GM19324 (cell line): ENCODE measurements at regions not wholly inside any gene's neighbourhood (a gene's known extent, or its start where the extent isn't known, plus 50 kb on each side); places are given as distances from the start of the nearest gene placed in this dataset.

Experiments used
- ATAC-seq: cut with Tn5 transposase; IDR thresholded peaks from one replicate; pipeline ENCODE4 v1.9.1; 2021; ENCODE audit warnings: mild to moderate bottlenecking, moderate library complexity; ENCODE audit not compliant: unreplicated experiment, low FRiP score

DNA sequence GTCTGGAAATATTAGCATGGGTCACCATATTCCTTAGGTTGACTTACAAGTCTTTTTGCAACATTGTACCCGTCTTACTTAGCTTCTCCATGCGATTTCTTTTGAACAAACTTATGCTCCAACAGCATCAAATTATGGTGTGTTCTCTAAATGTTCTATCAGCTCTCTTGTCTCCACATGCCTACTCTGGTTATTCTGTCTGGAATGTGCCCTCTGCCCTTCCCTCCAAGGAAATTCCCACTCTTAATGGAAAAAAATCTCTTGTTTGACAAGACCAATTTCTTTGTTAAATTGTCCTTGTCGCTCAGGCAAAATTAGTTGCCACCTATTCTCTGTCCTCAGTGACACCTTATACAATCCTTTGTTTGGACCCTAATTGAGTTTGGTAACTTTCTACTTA is 522.8 kb upstream of the LUZP2 start:
- no peak for ATAC-seq

DNA sequence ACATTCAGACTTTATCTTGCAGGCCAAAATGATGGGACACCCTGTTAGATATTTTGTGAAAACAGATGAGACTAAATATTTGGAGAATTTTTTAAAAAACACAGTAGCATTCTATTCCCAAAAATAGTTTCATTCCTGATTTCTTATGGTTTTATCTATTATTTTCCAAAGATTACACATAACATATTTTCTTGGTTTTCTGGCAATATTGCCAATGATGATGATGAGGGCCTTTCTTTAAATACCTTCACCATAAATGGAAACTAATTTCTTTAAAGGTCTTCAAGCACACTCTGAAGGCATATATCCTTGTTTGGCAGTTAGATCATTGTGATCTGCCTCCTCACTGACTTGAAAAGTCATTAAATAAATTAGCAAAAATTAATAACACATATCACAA is 522.3 kb upstream of the LUZP2 start:
- no peak for ATAC-seq

DNA sequence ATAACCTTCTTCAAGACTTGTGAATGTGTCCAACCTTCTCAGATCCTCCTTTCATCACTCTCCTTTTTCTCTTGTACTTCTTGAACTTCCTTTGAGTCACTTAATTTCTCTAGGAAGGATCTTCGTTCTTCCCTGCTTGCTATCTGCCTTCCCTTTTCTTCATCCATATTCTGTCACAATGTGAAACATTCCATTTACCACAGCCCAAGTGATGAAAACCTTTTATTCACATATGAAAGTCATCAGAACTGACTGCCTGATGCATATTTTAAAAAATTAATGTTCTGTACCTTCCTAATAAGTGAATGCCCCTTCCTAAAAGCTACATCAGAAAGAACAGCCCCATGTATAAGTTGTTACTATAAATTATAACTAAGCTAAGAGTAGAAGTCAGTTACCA is 520.4 kb upstream of the LUZP2 start:
- ATAC-seq: no peak

DNA sequence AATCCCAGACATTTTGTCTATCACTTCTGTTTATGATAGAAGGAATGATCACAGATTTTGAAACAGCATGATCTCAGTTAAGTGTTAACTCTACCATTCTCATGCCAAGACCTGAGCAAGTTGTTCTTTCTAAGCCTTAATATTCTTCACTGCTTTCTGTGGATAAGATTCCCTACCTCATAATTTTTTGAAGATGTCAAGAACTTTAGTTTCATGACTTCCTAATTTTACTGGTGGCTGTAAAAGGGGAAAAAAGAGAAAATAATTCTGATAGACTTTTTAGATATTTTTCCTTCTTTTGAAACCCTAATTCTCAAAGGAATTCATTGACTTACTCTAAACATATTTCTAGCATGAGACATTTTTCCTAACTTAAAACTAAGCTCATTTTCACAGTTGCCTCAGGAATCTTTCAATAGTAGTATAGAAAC is 520.0 kb upstream of the LUZP2 start:
- no peak for ATAC-seq

DNA sequence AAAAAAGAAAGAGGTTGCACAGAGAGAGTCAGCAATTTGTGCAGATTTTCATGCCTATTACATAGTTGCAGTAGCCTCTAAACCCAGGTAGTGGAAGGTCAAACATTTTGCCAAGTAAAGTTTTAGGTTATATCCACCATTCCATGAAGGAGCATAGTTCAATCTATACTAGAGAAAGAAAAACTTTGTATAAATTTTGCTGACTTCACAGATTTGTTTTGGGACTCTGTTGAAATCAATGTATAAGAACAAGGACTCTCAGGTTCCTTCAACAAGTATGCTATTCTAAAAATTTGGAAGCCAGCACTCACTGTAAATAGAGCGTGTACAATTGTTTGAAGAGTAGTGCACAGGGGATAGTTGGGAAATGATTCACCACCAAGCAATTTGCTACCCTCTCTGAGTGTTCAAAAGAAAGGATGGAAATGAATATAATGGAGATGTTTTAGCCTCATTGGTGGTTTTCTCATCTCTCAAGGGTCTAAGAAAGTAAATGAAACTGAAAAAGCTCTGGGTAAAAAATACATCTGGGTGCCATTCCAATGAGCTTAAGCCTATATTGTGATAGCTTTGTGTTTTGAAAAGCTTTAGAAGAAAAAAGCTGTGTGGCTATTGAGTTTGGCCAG is 508.4 kb upstream of the LUZP2 start:
- no peak for ATAC-seq

DNA sequence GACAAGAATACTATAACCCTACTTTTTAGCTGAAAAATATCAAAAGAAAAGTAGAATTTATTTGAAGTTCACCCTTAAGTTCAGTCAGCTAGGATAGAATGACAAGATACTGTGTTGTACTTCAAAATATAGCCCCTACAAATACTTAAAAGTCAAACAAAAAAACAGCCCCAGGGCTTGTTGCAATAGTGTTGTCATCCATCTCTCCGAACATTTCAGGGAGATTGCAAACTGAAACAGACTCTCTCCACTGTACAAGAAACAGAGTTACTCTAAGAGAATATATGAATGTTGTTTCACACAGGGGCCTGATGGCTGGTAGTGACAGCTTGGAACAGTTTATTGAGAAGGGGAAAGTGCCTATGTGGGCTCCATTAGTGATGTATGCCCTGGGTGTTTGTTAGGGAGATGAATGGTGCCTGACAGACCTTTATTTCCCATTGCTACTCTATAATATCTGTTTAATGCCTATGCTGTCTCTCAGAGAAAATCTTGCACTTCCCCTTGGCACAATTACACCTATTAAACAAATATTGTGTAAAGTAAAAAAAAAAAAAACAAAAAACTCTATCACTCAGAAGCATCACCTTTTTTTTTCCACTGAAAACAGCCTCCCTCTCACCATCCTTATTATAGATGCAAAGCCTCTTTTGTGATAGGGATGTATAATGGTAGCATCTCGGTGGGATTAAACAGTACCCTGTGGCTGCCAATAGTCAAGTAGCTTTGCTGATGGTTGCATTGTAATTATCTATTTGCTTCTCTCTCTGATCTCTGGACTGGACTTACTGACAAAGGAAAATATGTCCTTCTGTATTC is 506.3 kb upstream of the LUZP2 start:
- ATAC-seq: no peak

DNA sequence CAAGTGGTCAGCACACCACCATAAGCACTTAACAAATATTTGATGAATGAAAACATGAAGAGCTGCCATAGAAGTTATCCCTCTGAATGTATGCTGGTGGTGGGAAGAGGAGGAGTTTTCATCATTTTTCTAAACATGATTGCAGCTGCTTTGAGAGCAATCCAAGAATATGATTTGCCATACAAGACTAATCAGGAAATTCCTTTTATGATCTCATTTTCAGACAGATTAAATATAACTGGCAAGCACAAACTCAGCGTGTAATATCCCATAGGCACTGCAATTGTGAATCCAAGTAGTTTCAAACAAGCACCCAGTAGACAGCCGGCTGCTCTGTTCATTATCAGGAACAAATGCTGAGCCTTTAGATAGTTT is 505.7 kb upstream of the LUZP2 start:
- ATAC-seq: no peak

DNA sequence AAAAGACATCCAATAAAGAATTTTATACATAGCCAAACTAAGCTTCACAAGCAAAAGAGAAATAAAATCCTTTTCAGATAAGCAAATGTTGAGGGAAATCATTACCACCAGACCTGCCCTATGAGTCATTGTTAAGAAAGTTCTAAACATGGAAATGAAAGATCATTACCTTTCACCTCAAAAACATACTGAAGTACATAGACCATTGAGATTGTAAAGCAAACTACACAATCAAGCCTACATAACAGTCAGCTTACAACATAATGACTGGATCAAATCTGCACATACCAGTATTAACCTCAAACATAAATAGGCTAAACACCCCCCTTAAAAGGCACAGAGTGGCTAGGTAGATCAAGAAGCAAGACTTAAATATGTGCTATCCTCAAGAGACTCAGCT is 501.0 kb upstream of the LUZP2 start:
- no peak for ATAC-seq

DNA sequence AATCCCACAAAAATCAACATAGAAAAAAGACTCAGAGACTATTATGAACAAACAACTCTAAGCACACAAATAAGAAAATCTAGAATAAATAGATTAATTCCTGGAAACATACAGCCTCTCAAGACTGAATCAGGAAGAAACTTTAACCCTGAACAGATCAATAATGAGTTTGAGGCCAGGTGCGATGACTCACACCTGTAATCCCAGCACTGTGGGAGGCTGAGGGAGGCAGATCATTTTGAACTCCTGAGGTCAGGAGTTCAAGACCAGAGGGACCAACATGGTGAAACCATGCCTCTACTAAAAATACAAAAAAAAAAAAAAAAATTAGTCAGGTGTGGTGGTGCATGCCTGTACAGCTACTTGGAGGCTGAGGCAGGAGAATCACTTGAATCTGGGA is 499.5 kb upstream of the LUZP2 start:
- no peak for ATAC-seq

DNA sequence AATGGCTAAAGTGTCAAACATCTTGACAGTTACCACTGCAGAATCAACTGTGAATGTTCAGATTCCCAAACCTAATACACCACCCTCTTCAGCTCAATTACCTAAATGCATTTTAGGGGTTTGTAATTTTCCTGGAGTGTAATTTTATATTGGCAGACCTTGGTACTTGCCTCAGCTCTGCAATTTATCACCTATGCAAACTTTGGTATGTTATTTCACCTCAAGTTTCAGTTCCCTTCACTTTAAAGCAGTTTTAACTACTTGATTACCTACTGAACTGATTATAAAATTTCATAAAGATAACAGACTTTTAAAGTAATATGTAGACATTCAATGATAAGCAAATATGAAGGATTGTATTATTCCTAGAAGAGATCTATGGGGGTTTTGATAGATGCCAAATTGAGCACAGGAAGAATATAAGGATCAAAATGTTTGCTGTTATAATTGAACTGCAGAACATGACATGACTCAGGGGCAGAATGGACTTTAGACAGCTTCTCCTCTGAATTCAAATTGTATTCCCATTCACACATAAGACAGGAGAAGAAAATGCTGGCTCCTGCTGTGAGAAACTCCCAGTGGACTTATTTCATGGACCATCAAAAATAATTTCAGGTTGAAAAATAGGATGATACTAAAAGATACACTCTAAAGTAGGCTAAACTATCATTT is 491.5 kb upstream of the LUZP2 start:
- ATAC-seq: no peak

DNA sequence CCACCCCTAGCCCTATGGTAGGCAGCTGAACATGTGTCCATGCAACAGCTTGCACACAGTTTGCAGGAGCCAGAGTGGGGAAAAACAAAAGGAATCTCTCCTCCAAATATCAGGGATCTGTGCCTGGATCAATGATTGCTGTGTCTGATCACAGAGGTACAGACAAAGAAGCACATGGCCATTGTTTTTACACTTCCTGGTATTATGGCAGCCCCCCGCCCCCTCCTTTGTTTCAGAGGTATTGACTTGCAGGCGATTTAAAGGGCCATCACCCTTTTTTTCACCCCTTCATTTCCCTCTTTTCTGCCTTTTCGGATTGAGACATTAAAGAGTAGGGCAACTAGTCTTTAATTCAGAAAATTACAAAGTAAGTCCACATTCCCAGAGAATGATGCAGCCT is 453.0 kb upstream of the LUZP2 start:
- ATAC-seq: no peak

DNA sequence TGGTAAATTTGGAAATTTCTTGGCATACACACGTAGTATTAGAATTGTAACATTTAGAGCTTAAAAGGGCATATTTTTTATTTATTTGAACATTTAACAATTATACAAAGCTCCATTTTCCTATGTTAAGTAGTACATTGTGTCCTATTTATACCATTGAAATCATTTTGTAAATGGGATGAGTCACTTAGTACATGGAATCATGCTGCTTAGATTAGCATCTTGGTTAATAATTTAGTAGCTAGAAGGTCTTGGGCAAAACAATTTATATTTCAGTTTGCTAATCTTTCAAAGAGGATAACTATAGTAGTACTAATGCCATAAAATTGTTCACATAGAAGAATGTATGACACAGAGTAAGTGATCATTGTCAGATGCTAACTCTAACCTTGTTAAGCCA is 450.1 kb upstream of the LUZP2 start:
- ATAC-seq: no peak

DNA sequence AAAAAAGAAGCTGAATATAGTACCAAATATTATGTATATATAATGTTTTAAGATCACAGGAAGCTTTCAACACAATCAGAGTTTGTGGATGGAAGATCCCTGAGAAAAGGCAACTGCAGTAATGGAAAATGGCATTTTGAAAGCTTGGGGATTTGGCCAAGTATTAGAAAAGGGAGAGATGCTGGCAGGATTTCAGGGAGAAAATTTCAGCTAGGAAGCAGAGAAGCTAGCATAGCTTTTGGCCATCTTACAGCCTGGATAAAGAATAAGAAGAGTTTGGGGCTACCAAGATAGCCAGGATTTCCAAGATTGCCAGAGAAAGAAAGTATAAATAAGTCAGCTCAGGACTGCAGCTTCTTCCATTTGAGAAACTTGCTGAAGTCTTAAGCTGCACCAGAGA is 440.8 kb upstream of the LUZP2 start:
- no peak for ATAC-seq

DNA sequence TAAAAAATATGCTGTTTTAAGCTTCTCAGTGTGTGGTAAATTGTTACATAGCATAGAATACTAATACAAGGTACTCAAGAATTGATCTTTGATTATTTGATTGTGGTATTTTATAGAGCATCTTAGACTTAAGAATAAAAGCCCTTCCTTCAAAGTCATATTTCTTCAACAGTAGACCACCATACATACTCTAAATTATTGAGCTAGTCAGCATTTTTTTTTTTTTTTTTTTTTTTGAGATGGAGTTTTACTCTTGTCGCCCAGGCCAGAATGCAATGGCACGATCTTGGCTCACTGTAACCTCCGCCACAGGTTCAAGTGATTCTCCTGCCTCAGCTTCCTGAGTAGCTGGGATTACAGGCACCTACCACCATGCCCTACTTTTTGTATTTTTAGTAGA is 436.7 kb upstream of the LUZP2 start:
- no peak for ATAC-seq

DNA sequence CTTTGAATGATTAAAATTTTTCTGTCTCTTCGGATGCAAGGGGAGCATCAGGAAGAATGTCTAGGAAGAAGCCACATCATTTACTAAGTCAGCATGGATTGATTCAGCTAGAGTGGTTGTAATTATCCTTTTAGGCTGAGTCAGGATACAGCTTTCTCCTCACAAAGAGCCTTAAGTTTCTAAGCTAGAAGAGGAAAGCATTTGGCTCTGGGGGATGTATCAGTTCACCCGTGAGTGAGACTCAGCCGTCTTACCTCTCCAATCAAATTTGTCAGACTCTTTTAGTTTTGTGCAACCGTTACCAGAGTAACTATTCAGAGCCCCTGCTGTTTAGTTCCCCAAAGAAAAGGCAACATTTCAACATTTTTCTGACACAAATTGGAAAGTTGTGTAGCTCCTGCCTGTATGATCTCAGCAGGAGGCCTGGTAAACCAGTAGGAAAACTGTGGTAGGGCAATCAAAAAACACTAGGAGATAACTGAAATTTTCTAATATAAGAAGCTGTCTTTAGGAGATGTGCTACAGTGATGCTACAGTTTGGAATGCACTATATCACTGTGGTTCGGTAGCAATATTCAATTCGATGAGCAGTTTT is 432.4 kb upstream of the LUZP2 start:
- ATAC-seq: no peak

DNA sequence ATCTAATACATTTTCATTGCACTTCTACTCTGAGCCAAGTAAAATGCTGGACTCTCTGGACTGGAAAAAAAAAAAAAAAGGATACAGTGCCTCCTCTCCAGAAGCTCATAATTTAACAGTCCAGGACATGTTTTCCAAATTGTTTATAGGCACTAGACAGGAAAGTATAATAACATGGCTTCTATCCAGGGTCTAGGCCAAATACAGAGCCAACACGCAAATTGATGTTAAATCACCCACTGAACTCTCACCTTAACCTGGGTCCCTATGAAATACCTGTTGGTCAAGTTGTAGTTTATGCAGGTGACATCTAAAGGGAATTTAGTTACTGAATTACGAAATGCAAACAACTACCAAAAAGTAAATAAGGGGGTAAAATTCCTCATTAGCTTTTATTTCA is 428.7 kb upstream of the LUZP2 start:
- no peak for ATAC-seq

DNA sequence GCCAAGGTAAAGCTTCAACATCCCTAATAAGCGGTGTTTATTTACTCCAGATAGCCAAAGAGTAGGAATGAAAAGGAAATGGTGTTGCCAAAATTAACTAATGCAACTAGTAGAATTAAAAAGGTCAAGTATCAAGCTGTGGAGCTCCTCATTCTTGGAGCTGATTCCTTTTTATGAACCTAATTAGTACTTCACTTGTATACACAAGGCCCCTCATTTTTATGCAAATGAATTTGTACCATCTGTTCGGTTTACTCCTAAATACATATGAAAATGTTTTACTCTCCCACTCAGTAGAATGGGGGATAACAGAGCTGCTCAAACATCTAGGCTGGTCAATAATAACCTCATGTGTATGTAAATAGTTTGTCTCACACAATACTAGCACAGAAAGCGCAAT is 426.4 kb upstream of the LUZP2 start:
- no peak for ATAC-seq

DNA sequence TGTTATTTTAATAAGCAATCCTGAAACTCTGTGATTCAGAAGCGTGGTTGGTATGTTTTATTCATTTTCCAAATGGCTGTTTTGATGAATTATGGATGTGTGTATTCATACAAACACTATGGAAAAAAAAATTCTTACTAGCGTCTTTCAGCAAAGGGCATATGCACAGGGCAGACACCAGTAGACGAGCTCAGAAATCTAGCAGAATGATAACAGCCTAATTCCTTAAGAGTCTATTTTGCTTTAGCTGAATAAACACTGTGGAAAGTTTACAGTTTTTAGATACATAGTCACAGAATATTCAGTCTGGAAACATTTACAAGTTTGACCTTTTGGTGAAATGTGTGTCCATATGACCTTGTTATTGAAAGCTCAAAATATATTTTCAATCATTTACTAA is 418.8 kb upstream of the LUZP2 start:
- no peak for ATAC-seq

DNA sequence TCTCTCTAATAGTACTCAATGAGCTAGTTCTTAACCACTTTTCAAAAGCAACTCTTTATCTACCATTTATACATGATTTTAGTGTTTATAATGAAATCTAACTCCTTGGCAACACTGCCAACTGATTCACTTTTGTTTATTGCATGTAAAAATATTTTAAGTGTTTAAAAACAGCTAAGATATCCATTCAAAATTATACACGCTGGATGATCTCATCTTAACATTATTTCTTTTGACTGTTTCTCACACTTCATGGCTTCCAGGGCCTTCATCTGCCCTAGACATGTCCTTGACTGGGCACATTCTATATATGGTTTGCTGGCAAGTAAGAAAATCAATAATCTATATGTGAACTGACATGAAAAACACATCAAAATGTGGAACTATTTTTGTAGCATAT is 414.6 kb upstream of the LUZP2 start:
- ATAC-seq: no peak

DNA sequence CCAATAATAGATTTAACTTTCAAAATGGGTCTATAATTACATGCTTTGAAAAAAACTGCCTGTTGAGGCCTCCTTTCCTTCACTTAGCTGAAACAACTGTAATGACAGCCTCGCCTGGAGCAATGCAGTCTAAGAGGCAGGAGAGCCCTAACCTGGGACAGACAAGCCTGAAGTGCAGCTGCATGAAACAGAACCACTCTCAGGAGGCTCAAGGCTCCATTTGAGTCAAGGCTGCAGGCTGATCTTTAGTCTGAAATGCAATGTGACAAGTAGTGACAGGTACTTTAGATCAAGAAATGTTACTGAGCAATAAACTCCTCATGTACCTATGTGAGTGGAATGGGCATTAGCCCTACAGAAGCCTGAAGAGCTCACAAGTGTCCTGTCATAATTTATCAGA is 414.0 kb upstream of the LUZP2 start:
- ATAC-seq: no peak

DNA sequence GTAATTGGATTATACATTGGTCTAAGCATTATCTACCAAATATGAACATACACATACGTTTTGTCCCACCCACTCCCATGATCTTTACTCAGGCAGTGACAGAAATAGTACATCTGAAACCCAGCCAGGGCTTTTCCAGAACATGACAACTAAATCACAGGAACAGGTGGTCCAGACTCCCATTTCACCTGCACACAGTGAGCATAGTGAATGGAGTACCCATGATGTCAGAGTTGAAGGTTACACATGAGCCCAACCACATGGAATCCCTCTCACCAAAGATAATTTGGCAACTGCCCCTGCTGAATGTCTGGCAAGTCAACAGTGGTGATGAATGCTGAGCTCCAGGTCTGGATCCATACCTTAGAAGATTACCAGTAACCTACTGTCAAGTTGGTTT is 411.9 kb upstream of the LUZP2 start:
- no peak for ATAC-seq

DNA sequence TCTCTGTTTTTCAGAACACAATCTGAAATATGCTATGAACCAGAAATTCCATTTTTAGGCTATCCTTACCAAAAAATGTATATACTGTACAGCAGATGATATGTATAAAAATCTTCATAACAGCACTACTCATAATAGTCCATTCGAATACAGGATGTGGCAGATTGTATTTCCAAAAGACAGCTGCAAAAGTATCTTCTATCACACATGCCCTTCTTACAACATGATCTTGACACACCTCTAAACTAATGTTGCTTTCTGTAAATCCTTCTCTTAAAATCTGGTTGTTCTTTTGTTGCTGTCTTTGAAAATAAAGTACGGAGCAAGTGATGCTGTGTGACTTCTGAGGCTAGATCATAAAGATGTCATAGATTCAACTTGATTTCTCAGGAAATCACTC is 409.9 kb upstream of the LUZP2 start:
- ATAC-seq: no peak
